ENCODE measurements at regions not wholly inside any gene's neighbourhood (a gene's known extent, or its start where the extent isn't known, plus 50 kb on each side); places are given as distances from the start of the nearest gene placed in this dataset.

- no peaks in the 10 kb centered on the region for H3K36me3 Mint-ChIP-seq
- no peak overlapping the region for H3K9ac ChIP-seq
- no peak overlapping the region for H3K27ac Mint-ChIP-seq
- no peaks in the 10 kb centered on the region for H3K27me3 ChIP-seq
- no peaks in the 10 kb centered on the region for H4K20me1 ChIP-seq (ENCODE audit: low read depth)
- no peak overlapping the region for H3K4me3 ChIP-seq
- H3K4me3 Mint-ChIP-seq: no peak overlapping the region
- peaks cover 2% of the 10 kb centered on the region for H3K27me3 Mint-ChIP-seq (ENCODE audit: insufficient read depth, low read depth)
- no peaks in the 10 kb centered on the region for H3K79me2 ChIP-seq (ENCODE audit: low read depth)
- TF ChIP-seq EZH2 (IDR thresholded peaks at IDR 0.05): no peak
- TF ChIP-seq CTCF (IDR thresholded peaks at IDR 0.05): no peak
- TF ChIP-seq EZH2phosphoT487 (IDR thresholded peaks at IDR 0.05): no peak
- no peak overlapping the region for H2AFZ ChIP-seq (replicated peaks)
- H3K4me1 Mint-ChIP-seq: peaks cover 2% of the 10 kb centered on the region
- H3F3A ChIP-seq (ENCODE audit: low read depth): peaks cover 6% of the 10 kb centered on the region
- no peaks in the 10 kb centered on the region for H3K36me3 ChIP-seq
- no peak for DNase-seq (ENCODE audit: low spot score)
- no peaks in the 10 kb centered on the region for H3K9me3 ChIP-seq (ENCODE audit: low read depth)
- H3K4me1 ChIP-seq: no peaks in the 10 kb centered on the region
- H3K9me3 Mint-ChIP-seq: no peaks in the 10 kb centered on the region
- no peak overlapping the region for H3K27ac ChIP-seq
- no peak overlapping the region for H3K4me2 ChIP-seq
These were observed 1760.4 kb upstream of the CELF4 start for GRCh38 chr18:39325973-39326372.

GRCh38 chr18:39319141-39319540, 1753.5 kb upstream of the CELF4 start:
- no peaks in the 10 kb centered on the region for H3K36me3 Mint-ChIP-seq
- TF ChIP-seq EZH2phosphoT487 (IDR thresholded peaks at IDR 0.05) (no peak), CTCF (IDR thresholded peaks at IDR 0.05) (no peak), EZH2 (IDR thresholded peaks at IDR 0.05) (no peak)
- Histone ChIP-seq H3K4me2 (no peak overlapping the region), H3F3A (ENCODE audit: low read depth) (no peaks in the 10 kb centered on the region), H3K4me1 (peaks cover 7% of the 10 kb centered on the region), H4K20me1 (ENCODE audit: low read depth) (no peaks in the 10 kb centered on the region), H2AFZ (replicated peaks) (no peak overlapping the region), H3K27me3 (no peaks in the 10 kb centered on the region), H3K9ac (no peak overlapping the region), H3K36me3 (no peaks in the 10 kb centered on the region), H3K27ac (no peak overlapping the region), H3K79me2 (ENCODE audit: low read depth) (no peaks in the 10 kb centered on the region), H3K9me3 (ENCODE audit: low read depth) (no peaks in the 10 kb centered on the region), H3K4me3 (no peak overlapping the region)
- no peak overlapping the region for H3K4me3 Mint-ChIP-seq
- no peaks in the 10 kb centered on the region for H3K27me3 Mint-ChIP-seq (ENCODE audit: insufficient read depth, low read depth)
- H3K4me1 Mint-ChIP-seq: peaks cover 2% of the 10 kb centered on the region
- no peak for DNase-seq (ENCODE audit: low spot score)
- no peak overlapping the region for H3K27ac Mint-ChIP-seq
- H3K9me3 Mint-ChIP-seq: no peaks in the 10 kb centered on the region

DNA sequence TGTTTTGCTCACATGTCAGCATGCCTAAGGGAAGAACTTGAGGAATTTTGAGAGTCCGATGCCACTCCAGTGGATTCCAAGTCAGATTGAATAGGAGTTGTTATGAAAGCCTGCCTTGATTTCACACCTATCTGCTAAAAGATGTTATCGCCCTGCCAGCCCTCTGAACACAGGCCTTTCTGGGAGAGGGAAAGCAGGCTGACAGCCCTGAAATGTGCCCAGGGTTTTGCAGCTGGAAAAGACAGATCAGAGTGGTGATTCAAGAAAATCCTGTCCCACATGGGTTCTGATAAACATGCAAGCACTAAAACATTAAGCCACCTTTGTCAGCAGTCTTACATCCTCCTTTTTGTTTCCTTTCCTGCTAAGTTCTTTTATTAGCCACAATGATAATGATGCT, 1752.9 kb upstream of the CELF4 start:
- no peaks in the 10 kb centered on the region for H4K20me1 ChIP-seq (ENCODE audit: low read depth)
- H3K27ac ChIP-seq: no peak overlapping the region
- no peaks in the 10 kb centered on the region for H3K36me3 ChIP-seq
- H3F3A ChIP-seq (ENCODE audit: low read depth): no peaks in the 10 kb centered on the region
- no peaks in the 10 kb centered on the region for H3K27me3 ChIP-seq
- TF ChIP-seq EZH2 (IDR thresholded peaks at IDR 0.05): no peak
- H3K4me2 ChIP-seq: no peak overlapping the region
- H3K4me3 Mint-ChIP-seq: no peak overlapping the region
- no peak overlapping the region for H3K9ac ChIP-seq
- H3K4me1 ChIP-seq: peaks cover 11% of the 10 kb centered on the region
- H3K36me3 Mint-ChIP-seq: no peaks in the 10 kb centered on the region
- no peak overlapping the region for H3K4me3 ChIP-seq
- H3K4me1 Mint-ChIP-seq: peaks cover 4% of the 10 kb centered on the region
- H3K27me3 Mint-ChIP-seq (ENCODE audit: insufficient read depth, low read depth): peaks cover 2% of the 10 kb centered on the region
- H2AFZ ChIP-seq (replicated peaks): peak overlapping the region; percentile 3
- no peak overlapping the region for H3K27ac Mint-ChIP-seq
- no peaks in the 10 kb centered on the region for H3K79me2 ChIP-seq (ENCODE audit: low read depth)
- no peaks in the 10 kb centered on the region for H3K9me3 Mint-ChIP-seq
- no peak for DNase-seq (ENCODE audit: low spot score)
- no peaks in the 10 kb centered on the region for H3K9me3 ChIP-seq (ENCODE audit: low read depth)

DNA sequence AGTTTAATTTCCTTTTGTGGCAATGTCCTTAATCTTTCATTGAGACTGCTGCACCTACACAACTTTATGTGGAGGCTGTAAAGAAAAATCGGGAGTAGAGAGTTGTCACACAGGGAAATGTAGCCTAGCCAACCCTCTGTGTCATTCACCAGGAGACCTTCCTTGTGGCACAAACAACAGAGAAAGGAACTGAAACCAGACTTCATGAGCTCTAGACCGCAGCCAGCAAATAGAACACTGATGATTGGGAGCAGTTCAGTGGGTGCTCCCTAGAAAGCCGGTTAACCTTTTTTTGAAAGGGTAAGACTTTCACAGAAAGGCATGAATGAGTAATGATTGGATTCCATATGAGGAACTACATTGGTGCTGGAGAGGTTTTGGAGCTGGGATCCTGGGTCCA, 1752.4 kb upstream of the CELF4 start:
- Histone ChIP-seq H4K20me1 (ENCODE audit: low read depth) (no peaks in the 10 kb centered on the region), H2AFZ (replicated peaks) (peak overlapping the region; percentile 3), H3K27ac (no peak overlapping the region), H3K9ac (no peak overlapping the region), H3K79me2 (ENCODE audit: low read depth) (no peaks in the 10 kb centered on the region), H3K4me3 (no peak overlapping the region), H3F3A (ENCODE audit: low read depth) (no peaks in the 10 kb centered on the region), H3K36me3 (no peaks in the 10 kb centered on the region), H3K9me3 (ENCODE audit: low read depth) (no peaks in the 10 kb centered on the region), H3K4me1 (peaks cover 13% of the 10 kb centered on the region), H3K27me3 (no peaks in the 10 kb centered on the region), H3K4me2 (no peak overlapping the region)
- peaks cover 4% of the 10 kb centered on the region for H3K27me3 Mint-ChIP-seq (ENCODE audit: insufficient read depth, low read depth)
- no peaks in the 10 kb centered on the region for H3K36me3 Mint-ChIP-seq
- H3K4me3 Mint-ChIP-seq: no peak overlapping the region
- H3K4me1 Mint-ChIP-seq: peaks cover 5% of the 10 kb centered on the region
- no peaks in the 10 kb centered on the region for H3K9me3 Mint-ChIP-seq
- TF ChIP-seq EZH2 (IDR thresholded peaks at IDR 0.05) (no peak), EZH2phosphoT487 (IDR thresholded peaks at IDR 0.05) (no peak), CTCF (IDR thresholded peaks at IDR 0.05) (no peak)
- no peak for DNase-seq (ENCODE audit: low spot score)
- no peak overlapping the region for H3K27ac Mint-ChIP-seq
